ENCODE measurements at regions not wholly inside any gene's neighbourhood (a gene's known extent, or its start where the extent isn't known, plus 50 kb on each side); places are given as distances from the start of the nearest gene placed in this dataset.

GRCh38 chr17:52744179-52744578 is 585.7 kb upstream of the CA10 start:
- WGBS (ENCODE audit: low lambda C conversion rate) = 15% methylated on average over 3 of the region's 3 CpGs
- Histone ChIP-seq H3K36me3 (replicated peaks in 1 of 2; ENCODE audit: control insufficient read depth in 1 of 2, insufficient read depth in 2 of 2, low read length in 1 of 2) (no peaks in the 10 kb centered on the region), H3K4me1 (ENCODE audit: control insufficient read depth in 1 of 2, insufficient read depth in 2 of 2, low read depth in 1 of 2, low read length in 1 of 2) (no peaks in the 10 kb centered on the region), H4K20me1 (ENCODE audit: insufficient read depth) (no peaks in the 10 kb centered on the region), H3K27ac (ENCODE audit: low read depth in 2 of 2, low read length in 1 of 2) (no peak overlapping the region), H3K79me2 (ENCODE audit: insufficient read depth) (no peaks in the 10 kb centered on the region), H3F3A (replicated peaks; ENCODE audit: insufficient read depth) (no peaks in the 10 kb centered on the region), H3K27me3 (ENCODE audit: insufficient read depth) (no peaks in the 10 kb centered on the region), H3K9me3 (no peaks in the 10 kb centered on the region), H3K9ac (no peak overlapping the region), H3K4me2 (no peak overlapping the region), H2AFZ (ENCODE audit: low read depth) (no peak overlapping the region), H3K9me2 (no peaks in the 10 kb centered on the region; the same call in 1 of the 2 replicates), H3K4me3 (ENCODE audit: low read depth in 2 of 2, low read length in 1 of 2) (no peak overlapping the region)
- ChIA-PET POLR2A (no interaction called here), CTCF (no interaction called here)
- TF ChIP-seq ELF1 (IDR thresholded peaks at IDR 0.05) (no peak), TCF12 (IDR thresholded peaks at IDR 0.05) (no peak), CHD2 (IDR thresholded peaks at IDR 0.05; ENCODE audit: low read length, partially characterized antibody) (no peak), ZBTB33 (IDR thresholded peaks at IDR 0.05; ENCODE audit: borderline replicate concordance, low read depth) (no peak), NFIC (IDR thresholded peaks at IDR 0.05; ENCODE audit: borderline replicate concordance) (no peak), FOXM1 (IDR thresholded peaks at IDR 0.05; ENCODE audit: low read depth) (no peak), TAF1 (IDR thresholded peaks at IDR 0.05; ENCODE audit: borderline replicate concordance, low read depth, low read length) (no peak), RFX5 (IDR thresholded peaks at IDR 0.05; ENCODE audit: low read length) (no peak), CTCF (IDR thresholded peaks at IDR 0.05) (no peak), MAX (IDR thresholded peaks at IDR 0.05; ENCODE audit: low read depth) (no peak), MEF2A (IDR thresholded peaks at IDR 0.05; ENCODE audit: borderline replicate concordance, low read depth) (no peak), TEAD4 (IDR thresholded peaks at IDR 0.05; ENCODE audit: borderline replicate concordance, insufficient read depth) (no peak), FOSL2 (IDR thresholded peaks at IDR 0.05; ENCODE audit: borderline replicate concordance, low read depth) (no peak), RAD21 (IDR thresholded peaks at IDR 0.05; ENCODE audit: low read length) (no peak)
- TF ChIP-seq, protein P1, sequence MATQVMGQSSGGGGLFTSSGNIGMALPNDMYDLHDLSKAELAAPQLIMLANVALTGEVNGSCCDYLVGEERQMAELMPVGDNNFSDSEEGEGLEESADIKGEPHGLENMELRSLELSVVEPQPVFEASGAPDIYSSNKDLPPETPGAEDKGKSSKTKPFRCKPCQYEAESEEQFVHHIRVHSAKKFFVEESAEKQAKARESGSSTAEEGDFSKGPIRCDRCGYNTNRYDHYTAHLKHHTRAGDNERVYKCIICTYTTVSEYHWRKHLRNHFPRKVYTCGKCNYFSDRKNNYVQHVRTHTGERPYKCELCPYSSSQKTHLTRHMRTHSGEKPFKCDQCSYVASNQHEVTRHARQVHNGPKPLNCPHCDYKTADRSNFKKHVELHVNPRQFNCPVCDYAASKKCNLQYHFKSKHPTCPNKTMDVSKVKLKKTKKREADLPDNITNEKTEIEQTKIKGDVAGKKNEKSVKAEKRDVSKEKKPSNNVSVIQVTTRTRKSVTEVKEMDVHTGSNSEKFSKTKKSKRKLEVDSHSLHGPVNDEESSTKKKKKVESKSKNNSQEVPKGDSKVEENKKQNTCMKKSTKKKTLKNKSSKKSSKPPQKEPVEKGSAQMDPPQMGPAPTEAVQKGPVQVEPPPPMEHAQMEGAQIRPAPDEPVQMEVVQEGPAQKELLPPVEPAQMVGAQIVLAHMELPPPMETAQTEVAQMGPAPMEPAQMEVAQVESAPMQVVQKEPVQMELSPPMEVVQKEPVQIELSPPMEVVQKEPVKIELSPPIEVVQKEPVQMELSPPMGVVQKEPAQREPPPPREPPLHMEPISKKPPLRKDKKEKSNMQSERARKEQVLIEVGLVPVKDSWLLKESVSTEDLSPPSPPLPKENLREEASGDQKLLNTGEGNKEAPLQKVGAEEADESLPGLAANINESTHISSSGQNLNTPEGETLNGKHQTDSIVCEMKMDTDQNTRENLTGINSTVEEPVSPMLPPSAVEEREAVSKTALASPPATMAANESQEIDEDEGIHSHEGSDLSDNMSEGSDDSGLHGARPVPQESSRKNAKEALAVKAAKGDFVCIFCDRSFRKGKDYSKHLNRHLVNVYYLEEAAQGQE (IDR thresholded peaks at IDR 0.05; ENCODE audit: low read depth, low read length) = no peak
- DNase-seq = no peak
